IPS-NIHi7 (cell line): ENCODE measurements at regions not wholly inside any gene's neighbourhood (a gene's known extent, or its start where the extent isn't known, plus 50 kb on each side); places are given as distances from the start of the nearest gene placed in this dataset.
"Not testable (repeated sequence)": the region's sequence is repeated elsewhere in the genome, so short reads cannot be mapped to it uniquely, and the experiment has no call there.

Experiments used
- DNase-seq: peaks from one replicate; pipeline ENCODE4 v3.0.0; 2012; ENCODE audit warnings: mixed read lengths; ENCODE audit errors: extremely low spot score

- not testable (repeated sequence) for DNase-seq
These were observed 76.5 kb upstream of the LINC00632 start for GRCh38 chrX:140633105-140633504.

GRCh38 chrX:140608111-140608510 is 101.4 kb upstream of the LINC00632 start:
- DNase-seq, result no peak

- DNase-seq, result no peak
These were observed 97.3 kb upstream of the SOX3 start for GRCh38 chrX:140602140-140602539.

GRCh38 chrX:140599851-140600250 is 95.0 kb upstream of the SOX3 start:
- DNase-seq, result no peak

GRCh38 chrX:140589657-140590056 is 84.8 kb upstream of the SOX3 start:
- no peak for DNase-seq

GRCh38 chrX:140586951-140587350 is 82.1 kb upstream of the SOX3 start:
- no peak for DNase-seq

- DNase-seq, result no peak
These were observed 75.6 kb upstream of the SOX3 start for GRCh38 chrX:140580478-140580877.

GRCh38 chrX:140572724-140573123 is 67.9 kb upstream of the SOX3 start:
- DNase-seq, result peak; percentile 71

GRCh38 chrX:140563893-140564292 is 59.0 kb upstream of the SOX3 start:
- DNase-seq, result no peak
